GM12878 (cell line): ENCODE measurements at regions not wholly inside any gene's neighbourhood (a gene's known extent, or its start where the extent isn't known, plus 50 kb on each side); places are given as distances from the start of the nearest gene placed in this dataset.

Experiments
- ATAC-seq: fragments of 200-7000 bp; cut with Tn5 transposase; 3 replicates; pipeline ENCODE4 v1.9.1; 2020; ENCODE audit warnings: mild to moderate bottlenecking, moderate library complexity
- BruUV-seq: library from RNA; stranded (reverse); fragments of 400-500 nt; replicated peaks from 2 replicates; lab custom pipeline; 2021; lab: Mats Ljungman, UMichigan
- CTCF ChIA-PET: fragments of 300-600 bp; sonication (Branson Sonifier 250); formaldehyde crosslinking; extraction: SDS; loops from one replicate; lab custom pipeline; 2021; ENCODE audit warnings: inconsistent platforms; lab: Yijun Ruan, JAX
- POLR2A ChIA-PET: fragments of 350-600 bp; formaldehyde crosslinking; extraction: SDS; loops from one replicate; lab custom pipeline; 2021; ENCODE audit warnings: inconsistent platforms; lab: Charles Lee
- RAD21 ChIA-PET: fragments of 300-600 bp; sonication (Branson Sonifier 250); formaldehyde crosslinking; loops from one replicate; lab custom pipeline; 2023; ENCODE audit warnings: antibody characterized with exemption; ENCODE audit not compliant: unreplicated experiment; lab: Charles Lee
- SMC1A ChIA-PET: fragments of 300-600 bp; sonication (Branson Sonifier 250); formaldehyde crosslinking; loops from one replicate; lab custom pipeline; 2023; ENCODE audit not compliant: unreplicated experiment, uncharacterized antibody; lab: Charles Lee
- DNase-seq: peaks from one replicate; pipeline ENCODE4 v3.0.0-alpha.2; 2011; ENCODE audit warnings: low read depth, low spot score
- FAIRE-seq: peaks from 3 replicates; lab custom pipeline; 2011; peaks lifted over from hg19 to GRCh38; lab: Jason Lieb, UNC
- H2AFZ ChIP-seq: 2 replicates; pipeline ENCODE4 v1.6.0; 2011; ENCODE audit warnings: low read depth, low read length, control low read depth; ENCODE audit not compliant: control insufficient read depth
- H3K27ac ChIP-seq: 2 replicates; pipeline ENCODE4 v1.5.1; 2011; ENCODE audit warnings: control low read depth; ENCODE audit not compliant: control insufficient read depth, insufficient read depth
- H3K27me3 ChIP-seq, 2 experiments: replicated peaks in 1 of 2; 2 replicates each; pipeline versions ENCODE4 v1.6.0 to v1.6.1; 2011; ENCODE audit warnings: low read length in 1 of 2; ENCODE audit not compliant: control insufficient read depth in 2 of 2, insufficient read depth in 2 of 2
- H3K36me3 ChIP-seq, 2 experiments: 2 replicates each; pipeline ENCODE4 v1.5.1; 2011; ENCODE audit warnings: low read length in 1 of 2; ENCODE audit not compliant: control insufficient read depth in 2 of 2, insufficient read depth in 2 of 2
- H3K4me1 ChIP-seq: 2 replicates; pipeline ENCODE4 v1.6.1; 2011; ENCODE audit warnings: mild to moderate bottlenecking, low read length, moderate library complexity, mixed read lengths; ENCODE audit not compliant: control insufficient read depth, insufficient read depth
- H3K4me2 ChIP-seq: 2 replicates; pipeline ENCODE4 v1.6.0; 2011; ENCODE audit warnings: control low read depth; ENCODE audit not compliant: control insufficient read depth, insufficient read depth
- H3K4me3 ChIP-seq: fragments of 200-600 bp; sonication (generic); 2 replicates; pipeline ENCODE4 v1.5.1; 2016
- H3K79me2 ChIP-seq: 2 replicates; pipeline ENCODE4 v1.6.0; 2011; ENCODE audit warnings: low read length; ENCODE audit not compliant: control insufficient read depth, insufficient read depth
- H3K9ac ChIP-seq: 2 replicates; pipeline ENCODE4 v1.8.0; 2011; ENCODE audit warnings: low read length, control low read depth, mixed read lengths; ENCODE audit not compliant: control insufficient read depth, insufficient read depth
- H3K9me3 ChIP-seq: replicated peaks from 3 replicates; pipeline ENCODE4 v1.5.1; 2011; ENCODE audit warnings: mild to moderate bottlenecking, low read length; ENCODE audit not compliant: control insufficient read depth, insufficient read depth
- H4K20me1 ChIP-seq: 2 replicates; pipeline ENCODE4 v1.6.0; 2011; ENCODE audit not compliant: control insufficient read depth, insufficient read depth
- CBFB ChIP-seq: IDR thresholded peaks from 2 replicates; pipeline ENCODE4 v1.6.1; 2016; ENCODE audit warnings: antibody characterized with exemption, low read depth
- ETV6 ChIP-seq, 2 experiments: fragments of 450-650 bp in 1 of 2; IDR thresholded peaks in 1 of 2; conservative IDR thresholded peaks in 1 of 2; 2 replicates each; pipeline ENCODE4 v1.6.1; 2014; ENCODE audit warnings: antibody characterized with exemption in 1 of 2, borderline replicate concordance in 1 of 2, low read depth in 1 of 2, mild to moderate bottlenecking in 1 of 2, moderate library complexity in 1 of 2
- NFXL1 ChIP-seq: fragments of 450-650 bp; IDR thresholded peaks from 2 replicates; pipeline ENCODE4 v1.6.1; 2017; ENCODE audit warnings: antibody characterized with exemption, mild to moderate bottlenecking, borderline replicate concordance
- NR2F1 ChIP-seq: fragments of 450-650 bp; conservative IDR thresholded peaks from 2 replicates; pipeline ENCODE4 v1.6.1; 2017; ENCODE audit warnings: mild to moderate bottlenecking
- TCF12 ChIP-seq: IDR thresholded peaks from 2 replicates; pipeline ENCODE4 v1.6.1; 2011; ENCODE audit warnings: low read depth, mild to moderate bottlenecking, low read length
- ZBED1 ChIP-seq: IDR thresholded peaks from 2 replicates; pipeline ENCODE4 v1.6.1; 2016; ENCODE audit warnings: borderline replicate concordance
- ZNF384 ChIP-seq: IDR thresholded peaks from 2 replicates; pipeline ENCODE4 v1.6.1; 2012; ENCODE audit warnings: low read depth, mild to moderate bottlenecking, low read length, improper control_type of control experiment, borderline replicate concordance
- WGBS: methylation state at CpG from one replicate; pipeline ENCODE4 v1.1.6; 2016; ENCODE audit warnings: low lambda C conversion rate; ENCODE audit not compliant: insufficient replicate concordance, insufficient coverage; ENCODE audit errors: missing lambda C conversion rate; 5-methylcytosine and 5-hydroxymethylcytosine counted together
- in situ Hi-C: fragments of 300-500 bp; cut with MboI; formaldehyde crosslinking; loops from 9 replicates; pipeline ENCODE4 v1.14.3; 2018; ENCODE audit warnings: mixed read lengths
- intact Hi-C: fragments of 100-400 bp; cut with micrococcal nuclease; formaldehyde crosslinking; loops from one replicate; pipeline ENCODE4 v1.14.2; 2022; ENCODE audit not compliant: unreplicated experiment
- TF ChIP-seq, protein P1 (sequence below): IDR thresholded peaks from 2 replicates; pipeline ENCODE4 v1.6.1; 2011; ENCODE audit warnings: borderline replicate concordance, low read depth, mild to moderate bottlenecking, moderate library complexity, low read length; ENCODE audit not compliant: insufficient read depth, poor library complexity, severe bottlenecking
- TF ChIP-seq, protein P2 (sequence below): fragments of 450-650 bp; IDR thresholded peaks from 2 replicates; pipeline ENCODE4 v1.6.1; 2018; ENCODE audit warnings: borderline replicate concordance, mild to moderate bottlenecking; ENCODE audit not compliant: partially characterized antibody

DNA sequence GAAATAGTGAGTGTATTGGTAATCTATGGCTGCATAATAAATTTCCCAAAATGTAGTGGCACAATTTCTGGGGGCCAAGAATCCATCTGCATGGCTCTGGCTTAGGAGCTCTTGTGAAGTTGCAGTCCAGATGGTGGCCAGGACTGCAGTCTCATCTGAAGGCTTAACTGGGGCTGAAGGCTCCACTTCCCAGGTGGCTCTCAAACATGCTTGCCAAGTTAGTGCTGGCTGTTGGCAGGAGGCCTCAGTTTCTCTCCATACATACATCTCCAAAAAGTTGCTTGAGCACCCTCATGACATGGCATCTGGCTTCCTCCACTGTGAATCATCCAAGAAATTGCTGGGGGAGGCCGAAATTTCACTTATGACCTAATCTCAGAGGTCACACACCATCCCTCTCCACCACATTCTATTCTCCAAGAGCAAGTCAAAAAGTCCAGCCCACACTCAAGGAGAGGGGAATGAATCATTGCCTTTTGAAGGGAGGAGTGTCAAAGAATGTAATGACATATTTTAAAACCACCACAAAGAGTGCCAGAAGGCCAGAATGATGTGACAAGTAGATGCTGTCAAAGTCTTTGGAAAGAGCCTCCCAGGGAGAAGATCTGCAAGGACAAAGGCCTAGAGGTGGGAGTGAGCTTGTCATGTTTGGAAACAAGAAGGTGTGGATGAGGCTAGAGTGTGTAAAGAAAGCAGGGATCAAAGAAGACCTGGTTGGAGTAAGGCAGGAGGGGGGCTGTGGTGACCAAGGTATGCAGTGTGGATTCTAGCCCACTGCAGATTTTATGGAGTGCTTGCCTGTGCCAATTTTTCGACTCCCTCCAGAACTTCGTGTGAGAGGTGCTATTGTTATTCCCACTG, 566.2 kb downstream of the MIAT start:
- ATAC-seq (no peak), FAIRE-seq (no peak), DNase-seq (no peak)
- H3K4me3 ChIP-seq: no peak overlapping the region
- no peak overlapping the region for H3K27ac ChIP-seq
- H3K9me3 ChIP-seq: no peaks in the 10 kb centered on the region; the same call in 2 of the 3 replicates
- H3K27me3 ChIP-seq: no peaks in the 10 kb centered on the region
- TF ChIP-seq ZNF384 (no peak), ZBED1 (no peak), CBFB (no peak), ETV6 (conservative IDR thresholded peaks at IDR 0.05 in 1 of 2, IDR thresholded peaks at IDR 0.05 in 1 of 2; ENCODE audit: borderline replicate concordance in 1 of 2, low read depth in 1 of 2) (no peak), TCF12 (no peak), NR2F1 (no peak), NFXL1 (no peak)
- TF ChIP-seq, protein P1, sequence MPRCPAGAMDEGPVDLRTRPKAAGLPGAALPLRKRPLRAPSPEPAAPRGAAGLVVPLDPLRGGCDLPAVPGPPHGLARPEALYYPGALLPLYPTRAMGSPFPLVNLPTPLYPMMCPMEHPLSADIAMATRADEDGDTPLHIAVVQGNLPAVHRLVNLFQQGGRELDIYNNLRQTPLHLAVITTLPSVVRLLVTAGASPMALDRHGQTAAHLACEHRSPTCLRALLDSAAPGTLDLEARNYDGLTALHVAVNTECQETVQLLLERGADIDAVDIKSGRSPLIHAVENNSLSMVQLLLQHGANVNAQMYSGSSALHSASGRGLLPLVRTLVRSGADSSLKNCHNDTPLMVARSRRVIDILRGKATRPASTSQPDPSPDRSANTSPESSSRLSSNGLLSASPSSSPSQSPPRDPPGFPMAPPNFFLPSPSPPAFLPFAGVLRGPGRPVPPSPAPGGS: no peak
- TF ChIP-seq, protein P2, sequence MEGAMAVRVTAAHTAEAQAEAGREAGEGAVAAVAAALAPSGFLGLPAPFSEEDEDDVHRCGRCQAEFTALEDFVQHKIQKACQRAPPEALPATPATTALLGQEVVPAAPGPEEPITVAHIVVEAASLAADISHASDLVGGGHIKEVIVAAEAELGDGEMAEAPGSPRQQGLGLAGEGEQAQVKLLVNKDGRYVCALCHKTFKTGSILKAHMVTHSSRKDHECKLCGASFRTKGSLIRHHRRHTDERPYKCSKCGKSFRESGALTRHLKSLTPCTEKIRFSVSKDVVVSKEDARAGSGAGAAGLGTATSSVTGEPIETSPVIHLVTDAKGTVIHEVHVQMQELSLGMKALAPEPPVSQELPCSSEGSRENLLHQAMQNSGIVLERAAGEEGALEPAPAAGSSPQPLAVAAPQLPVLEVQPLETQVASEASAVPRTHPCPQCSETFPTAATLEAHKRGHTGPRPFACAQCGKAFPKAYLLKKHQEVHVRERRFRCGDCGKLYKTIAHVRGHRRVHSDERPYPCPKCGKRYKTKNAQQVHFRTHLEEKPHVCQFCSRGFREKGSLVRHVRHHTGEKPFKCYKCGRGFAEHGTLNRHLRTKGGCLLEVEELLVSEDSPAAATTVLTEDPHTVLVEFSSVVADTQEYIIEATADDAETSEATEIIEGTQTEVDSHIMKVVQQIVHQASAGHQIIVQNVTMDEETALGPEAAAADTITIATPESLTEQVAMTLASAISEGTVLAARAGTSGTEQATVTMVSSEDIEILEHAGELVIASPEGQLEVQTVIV: no peak
- TF ChIP-seq, all 136 proteins: peak for 0
- Histone ChIP-seq H3K79me2 (no peaks in the 10 kb centered on the region), H3K4me2 (no peak overlapping the region), H3K9ac (no peak overlapping the region), H2AFZ (no peak overlapping the region), H3K36me3 (no peaks in the 10 kb centered on the region), H3K4me1 (no peaks in the 10 kb centered on the region), H4K20me1 (no peaks in the 10 kb centered on the region)
- RAD21 ChIA-PET: no interaction called here
- in situ Hi-C loops: no loop called here
- 0% methylated on average over 3 of the region's 3 CpGs for WGBS
- CTCF ChIA-PET: no interaction called here
- no TSS peak for BruUV-seq
- POLR2A ChIA-PET: no interaction called here
- SMC1A ChIA-PET: no interaction called here
- intact Hi-C loops: no loop called here
